ENCODE measurements at regions not wholly inside any gene's neighbourhood (a gene's known extent, or its start where the extent isn't known, plus 50 kb on each side); places are given as distances from the start of the nearest gene placed in this dataset.
A peak's percentile ranks its signal among the peaks of the same experiment; 100 is the strongest.

- no peak for ATAC-seq
- TF ChIP-seq BACH2 (CRISPR knock-in tag; IDR thresholded peaks at IDR 0.05; ENCODE audit: borderline replicate concordance) (no peak), GLIS3 (CRISPR knock-in tag; IDR thresholded peaks at IDR 0.05) (no peak), TCF4 (CRISPR knock-in tag; IDR thresholded peaks at IDR 0.05; ENCODE audit: borderline replicate concordance) (no peak), ZNF70 (CRISPR knock-in tag; IDR thresholded peaks at IDR 0.05) (no peak)
- TF ChIP-seq, protein P1, sequence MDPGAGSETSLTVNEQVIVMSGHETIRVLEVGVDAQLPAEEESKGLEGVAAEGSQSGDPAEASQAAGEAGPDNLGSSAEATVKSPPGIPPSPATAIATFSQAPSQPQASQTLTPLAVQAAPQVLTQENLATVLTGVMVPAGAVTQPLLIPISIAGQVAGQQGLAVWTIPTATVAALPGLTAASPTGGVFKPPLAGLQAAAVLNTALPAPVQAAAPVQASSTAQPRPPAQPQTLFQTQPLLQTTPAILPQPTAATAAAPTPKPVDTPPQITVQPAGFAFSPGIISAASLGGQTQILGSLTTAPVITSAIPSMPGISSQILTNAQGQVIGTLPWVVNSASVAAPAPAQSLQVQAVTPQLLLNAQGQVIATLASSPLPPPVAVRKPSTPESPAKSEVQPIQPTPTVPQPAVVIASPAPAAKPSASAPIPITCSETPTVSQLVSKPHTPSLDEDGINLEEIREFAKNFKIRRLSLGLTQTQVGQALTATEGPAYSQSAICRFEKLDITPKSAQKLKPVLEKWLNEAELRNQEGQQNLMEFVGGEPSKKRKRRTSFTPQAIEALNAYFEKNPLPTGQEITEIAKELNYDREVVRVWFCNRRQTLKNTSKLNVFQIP (CRISPR knock-in tag; IDR thresholded peaks at IDR 0.05; ENCODE audit: borderline replicate concordance, low read depth): no peak
Measured at GRCh38 chr5:88509403-88509802, 240.8 kb upstream of the TMEM161B start.

DNA sequence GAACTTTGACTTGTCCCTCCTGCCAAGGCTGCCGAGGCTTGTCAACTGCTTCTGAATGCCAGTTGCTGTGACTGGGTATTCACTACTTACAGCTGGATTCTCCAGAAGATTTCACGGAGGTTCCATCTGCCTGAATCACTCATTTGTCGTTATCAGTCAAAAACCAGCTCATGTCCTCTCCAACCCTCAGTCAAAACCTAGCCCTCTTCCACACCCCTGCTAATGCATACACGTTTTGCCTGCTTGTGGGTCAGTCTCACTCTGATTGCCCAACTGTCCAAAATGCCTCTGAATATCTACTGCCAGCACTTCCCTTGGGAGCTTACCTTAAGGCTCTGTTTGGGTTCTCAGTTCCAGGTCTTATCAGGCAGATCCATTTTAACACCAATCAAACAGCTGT, 238.6 kb upstream of the TMEM161B start:
- TF ChIP-seq CSRNP3 (CRISPR knock-in tag; IDR thresholded peaks at IDR 0.05) (no peak), TCF4 (CRISPR knock-in tag; IDR thresholded peaks at IDR 0.05; ENCODE audit: borderline replicate concordance) (no peak), ISL1 (CRISPR knock-in tag; IDR thresholded peaks at IDR 0.05) (no peak), ZNF70 (CRISPR knock-in tag; IDR thresholded peaks at IDR 0.05) (no peak), SNAI2 (CRISPR knock-in tag; IDR thresholded peaks at IDR 0.05) (no peak), PPARA (CRISPR knock-in tag; IDR thresholded peaks at IDR 0.05; ENCODE audit: borderline replicate concordance) (no peak), TOX (CRISPR knock-in tag; IDR thresholded peaks at IDR 0.05; ENCODE audit: borderline replicate concordance) (no peak), OSR1 (CRISPR knock-in tag; IDR thresholded peaks at IDR 0.05) (no peak)
- TF ChIP-seq, protein P2, sequence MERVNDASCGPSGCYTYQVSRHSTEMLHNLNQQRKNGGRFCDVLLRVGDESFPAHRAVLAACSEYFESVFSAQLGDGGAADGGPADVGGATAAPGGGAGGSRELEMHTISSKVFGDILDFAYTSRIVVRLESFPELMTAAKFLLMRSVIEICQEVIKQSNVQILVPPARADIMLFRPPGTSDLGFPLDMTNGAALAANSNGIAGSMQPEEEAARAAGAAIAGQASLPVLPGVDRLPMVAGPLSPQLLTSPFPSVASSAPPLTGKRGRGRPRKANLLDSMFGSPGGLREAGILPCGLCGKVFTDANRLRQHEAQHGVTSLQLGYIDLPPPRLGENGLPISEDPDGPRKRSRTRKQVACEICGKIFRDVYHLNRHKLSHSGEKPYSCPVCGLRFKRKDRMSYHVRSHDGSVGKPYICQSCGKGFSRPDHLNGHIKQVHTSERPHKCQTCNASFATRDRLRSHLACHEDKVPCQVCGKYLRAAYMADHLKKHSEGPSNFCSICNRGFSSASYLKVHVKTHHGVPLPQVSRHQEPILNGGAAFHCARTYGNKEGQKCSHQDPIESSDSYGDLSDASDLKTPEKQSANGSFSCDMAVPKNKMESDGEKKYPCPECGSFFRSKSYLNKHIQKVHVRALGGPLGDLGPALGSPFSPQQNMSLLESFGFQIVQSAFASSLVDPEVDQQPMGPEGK (CRISPR knock-in tag; IDR thresholded peaks at IDR 0.05; ENCODE audit: borderline replicate concordance): no peak
- ATAC-seq: no peak

- no peak for TF ChIP-seq OSR1 (CRISPR knock-in tag; IDR thresholded peaks at IDR 0.05)
- no peak for TF ChIP-seq SNAI2 (CRISPR knock-in tag; IDR thresholded peaks at IDR 0.05)
- no peak for TF ChIP-seq ARNTL (CRISPR knock-in tag; IDR thresholded peaks at IDR 0.05; ENCODE audit: borderline replicate concordance, low read depth)
- no peak for TF ChIP-seq ZNF8 (CRISPR knock-in tag; IDR thresholded peaks at IDR 0.05)
- no peak for TF ChIP-seq ZC3H10 (CRISPR knock-in tag; IDR thresholded peaks at IDR 0.05)
- no peak for TF ChIP-seq BACH2 (CRISPR knock-in tag; IDR thresholded peaks at IDR 0.05; ENCODE audit: borderline replicate concordance)
- TF ChIP-seq RARB (CRISPR knock-in tag; IDR thresholded peaks at IDR 0.05): no peak
- TF ChIP-seq, protein P2 (CRISPR knock-in tag; IDR thresholded peaks at IDR 0.05; ENCODE audit: borderline replicate concordance): no peak
- no peak for TF ChIP-seq ISL1 (CRISPR knock-in tag; IDR thresholded peaks at IDR 0.05)
- TF ChIP-seq CSDC2 (CRISPR knock-in tag; IDR thresholded peaks at IDR 0.05): no peak
- TF ChIP-seq ZNF70 (CRISPR knock-in tag; IDR thresholded peaks at IDR 0.05): no peak
- peak; percentile 28; the same call in 1 of the 3 replicates for ATAC-seq
Measured at GRCh38 chr5:88503406-88503805, 234.8 kb upstream of the TMEM161B start.

DNA sequence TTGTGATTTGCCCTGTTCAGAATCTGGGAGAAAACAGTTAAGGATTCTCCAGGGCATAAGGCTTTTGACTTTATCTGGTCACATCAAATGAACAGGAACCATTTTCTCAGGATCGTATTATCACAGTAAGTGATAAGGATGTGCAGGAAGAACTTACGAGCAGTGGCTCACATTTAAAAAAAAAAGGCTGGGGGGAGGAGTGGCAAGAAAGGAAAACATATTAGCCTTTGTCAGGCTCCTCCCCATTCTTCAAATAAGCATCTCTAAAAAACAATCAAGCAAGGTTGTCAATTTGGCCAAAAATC, 234.3 kb upstream of the TMEM161B start:
- peak; percentile 33 for ATAC-seq

DNA sequence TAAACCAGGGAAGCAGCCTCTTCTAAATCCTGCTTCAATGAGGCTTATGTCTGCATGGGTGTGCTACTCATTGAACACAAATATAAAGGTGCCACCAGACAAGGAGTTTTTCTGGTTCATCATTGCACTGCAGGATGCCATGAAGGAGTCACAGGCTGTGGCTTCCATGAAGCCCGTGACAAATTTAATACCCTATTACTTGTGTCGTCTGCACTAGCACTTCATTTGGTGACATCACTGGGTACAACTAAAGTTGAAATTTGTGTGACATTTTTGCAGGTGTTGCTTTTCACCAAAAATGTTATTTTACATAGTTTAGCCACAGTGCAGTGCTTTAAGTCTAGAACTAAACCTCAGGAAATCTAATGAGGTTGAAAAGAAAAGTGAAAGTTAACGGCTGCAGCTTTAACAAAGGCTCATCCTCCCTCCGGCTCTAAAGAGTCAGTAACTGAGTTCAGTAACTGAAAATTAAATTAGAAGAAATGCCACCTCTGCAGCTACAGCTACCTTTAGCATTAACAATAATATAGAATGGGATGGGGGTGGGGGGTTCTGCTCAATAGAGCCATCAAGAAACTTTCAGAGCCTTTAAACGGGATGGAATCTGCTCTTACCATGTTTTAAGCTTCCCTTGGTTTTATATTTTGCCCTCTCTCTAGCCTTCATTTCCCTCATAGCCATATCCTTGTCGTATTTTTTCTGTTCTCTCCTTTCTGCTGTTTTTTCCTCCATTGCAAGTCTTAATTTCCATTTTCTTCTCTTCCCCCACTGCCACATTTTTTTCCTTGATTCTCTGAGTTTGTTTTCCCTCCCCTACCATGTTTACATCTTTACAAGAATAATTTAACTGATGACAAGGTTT, 233.8 kb upstream of the TMEM161B start:
- peak; percentile 81 for ATAC-seq
- TF ChIP-seq ZNF565 (CRISPR knock-in tag; conservative IDR thresholded peaks at IDR 0.05; ENCODE audit: low read depth) (no peak), RARB (CRISPR knock-in tag; IDR thresholded peaks at IDR 0.05) (no peak), OSR1 (CRISPR knock-in tag; IDR thresholded peaks at IDR 0.05) (no peak), ZC3H10 (CRISPR knock-in tag; IDR thresholded peaks at IDR 0.05) (no peak)

More for the DNA sequence above, 234.3 kb upstream of the TMEM161B start:
- no peak for TF ChIP-seq ZNF8 (CRISPR knock-in tag; IDR thresholded peaks at IDR 0.05)
- TF ChIP-seq SNAI2 (CRISPR knock-in tag; IDR thresholded peaks at IDR 0.05): no peak
